IMR-90 (cell line): ENCODE measurements at regions not wholly inside any gene's neighbourhood (a gene's known extent, or its start where the extent isn't known, plus 50 kb on each side); places are given as distances from the start of the nearest gene placed in this dataset.

Experiments used
- BHLHE40 ChIP-seq: fragments of 150-350 bp; IDR thresholded peaks from 2 replicates; pipeline ENCODE4 v1.6.1; 2016; ENCODE audit warnings: mild to moderate bottlenecking, low read depth, low read length
- CHD1 ChIP-seq: IDR thresholded peaks from 2 replicates; pipeline ENCODE4 v1.6.1; 2012; ENCODE audit warnings: low read depth, low read length, improper control_type of control experiment
- CTCF ChIP-seq: conservative IDR thresholded peaks from 2 replicates; pipeline ENCODE4 v1.5.1; 2012; ENCODE audit warnings: mild to moderate bottlenecking, low read depth, low read length, improper control_type of control experiment
- MAFK ChIP-seq: IDR thresholded peaks from 2 replicates; pipeline ENCODE4 v1.6.1; 2012; ENCODE audit warnings: low read depth, low read length, improper control_type of control experiment
- MAZ ChIP-seq: IDR thresholded peaks from 2 replicates; pipeline ENCODE4 v1.6.1; 2012; ENCODE audit warnings: low read depth, mild to moderate bottlenecking, low read length, improper control_type of control experiment, moderate library complexity, borderline replicate concordance
- NFE2L2 ChIP-seq: fragments of 150-350 bp; IDR thresholded peaks from 2 replicates; pipeline ENCODE4 v1.6.1; 2016; ENCODE audit warnings: low read depth, mild to moderate bottlenecking, low read length
- POLR2A ChIP-seq: IDR thresholded peaks from 2 replicates; pipeline ENCODE4 v1.6.1; 2012; ENCODE audit warnings: mild to moderate bottlenecking, low read depth, low read length
- RAD21 ChIP-seq: IDR thresholded peaks from 2 replicates; pipeline ENCODE4 v1.6.1; 2012; ENCODE audit warnings: low read length, improper control_type of control experiment
- RCOR1 ChIP-seq: IDR thresholded peaks from 2 replicates; pipeline ENCODE4 v1.6.1; 2012; ENCODE audit warnings: mild to moderate bottlenecking, low read length, improper control_type of control experiment; ENCODE audit not compliant: insufficient replicate concordance
- RFX5 ChIP-seq: IDR thresholded peaks from 2 replicates; pipeline ENCODE4 v1.8.0; 2012; ENCODE audit warnings: low read depth, mild to moderate bottlenecking, low read length, moderate library complexity
- TF ChIP-seq, protein P1 (sequence below): fragments of 150-350 bp; IDR thresholded peaks from 2 replicates; pipeline ENCODE4 v1.6.1; 2017; ENCODE audit warnings: mild to moderate bottlenecking, antibody characterized with exemption, low read length, low read depth

- no peak for TF ChIP-seq BHLHE40
- TF ChIP-seq CTCF: no peak
- TF ChIP-seq MAZ: no peak
- TF ChIP-seq MAFK: no peak
- no peak for TF ChIP-seq POLR2A
- no peak for TF ChIP-seq NFE2L2
- TF ChIP-seq CHD1: no peak
- TF ChIP-seq, protein P1, sequence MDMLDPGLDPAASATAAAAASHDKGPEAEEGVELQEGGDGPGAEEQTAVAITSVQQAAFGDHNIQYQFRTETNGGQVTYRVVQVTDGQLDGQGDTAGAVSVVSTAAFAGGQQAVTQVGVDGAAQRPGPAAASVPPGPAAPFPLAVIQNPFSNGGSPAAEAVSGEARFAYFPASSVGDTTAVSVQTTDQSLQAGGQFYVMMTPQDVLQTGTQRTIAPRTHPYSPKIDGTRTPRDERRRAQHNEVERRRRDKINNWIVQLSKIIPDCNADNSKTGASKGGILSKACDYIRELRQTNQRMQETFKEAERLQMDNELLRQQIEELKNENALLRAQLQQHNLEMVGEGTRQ: no peak
- no peak for TF ChIP-seq RAD21
- TF ChIP-seq RFX5: no peak
- no peak for TF ChIP-seq RCOR1
Observed at GRCh38 chr10:62623223-62623622, 181.3 kb upstream of the ADO start.
